ENCODE measurements at regions not wholly inside any gene's neighbourhood (a gene's known extent, or its start where the extent isn't known, plus 50 kb on each side); places are given as distances from the start of the nearest gene placed in this dataset.

DNA sequence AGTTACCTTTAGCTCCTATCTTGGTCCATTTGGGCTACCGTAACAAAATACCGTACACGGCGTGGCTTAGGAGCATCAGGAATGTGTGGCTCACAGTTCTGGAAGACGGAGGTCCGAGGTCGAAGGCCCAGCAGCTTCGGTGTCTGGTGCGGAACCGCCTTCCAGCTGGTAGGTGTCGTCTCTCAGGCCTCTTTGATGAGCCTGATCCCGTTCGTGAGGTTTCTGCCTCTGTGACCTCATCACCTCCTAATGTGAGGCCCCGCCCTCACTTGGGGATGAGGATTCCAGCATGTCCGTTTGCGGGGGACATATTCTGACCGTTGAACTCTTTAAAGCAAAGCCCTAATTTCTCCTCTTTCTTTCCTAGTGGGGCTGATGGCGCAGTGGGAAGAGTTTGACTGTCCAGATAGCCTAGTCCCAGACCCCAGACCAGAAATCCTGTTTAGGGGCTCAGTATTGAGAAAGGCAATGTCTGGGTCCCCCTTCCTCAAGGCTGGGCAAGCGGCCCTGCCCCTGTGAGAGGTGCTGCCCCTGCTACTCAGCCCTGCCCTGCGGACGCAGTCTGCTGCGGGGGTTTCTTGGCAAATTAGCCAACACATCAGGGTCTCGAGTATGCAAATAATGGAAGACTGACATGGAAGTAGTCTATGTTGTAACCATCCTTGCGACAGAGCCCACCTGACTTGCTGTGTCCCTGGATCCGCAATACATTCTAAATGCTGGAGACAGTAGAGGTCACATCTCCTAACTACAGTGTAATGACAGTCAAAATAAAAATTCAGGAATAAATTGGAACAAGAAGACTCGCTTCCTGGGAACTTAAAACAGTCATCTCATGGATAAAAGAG, 128.0 kb downstream of the ASB1 start:
- TF ChIP-seq, protein P1, sequence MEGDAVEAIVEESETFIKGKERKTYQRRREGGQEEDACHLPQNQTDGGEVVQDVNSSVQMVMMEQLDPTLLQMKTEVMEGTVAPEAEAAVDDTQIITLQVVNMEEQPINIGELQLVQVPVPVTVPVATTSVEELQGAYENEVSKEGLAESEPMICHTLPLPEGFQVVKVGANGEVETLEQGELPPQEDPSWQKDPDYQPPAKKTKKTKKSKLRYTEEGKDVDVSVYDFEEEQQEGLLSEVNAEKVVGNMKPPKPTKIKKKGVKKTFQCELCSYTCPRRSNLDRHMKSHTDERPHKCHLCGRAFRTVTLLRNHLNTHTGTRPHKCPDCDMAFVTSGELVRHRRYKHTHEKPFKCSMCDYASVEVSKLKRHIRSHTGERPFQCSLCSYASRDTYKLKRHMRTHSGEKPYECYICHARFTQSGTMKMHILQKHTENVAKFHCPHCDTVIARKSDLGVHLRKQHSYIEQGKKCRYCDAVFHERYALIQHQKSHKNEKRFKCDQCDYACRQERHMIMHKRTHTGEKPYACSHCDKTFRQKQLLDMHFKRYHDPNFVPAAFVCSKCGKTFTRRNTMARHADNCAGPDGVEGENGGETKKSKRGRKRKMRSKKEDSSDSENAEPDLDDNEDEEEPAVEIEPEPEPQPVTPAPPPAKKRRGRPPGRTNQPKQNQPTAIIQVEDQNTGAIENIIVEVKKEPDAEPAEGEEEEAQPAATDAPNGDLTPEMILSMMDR (IDR thresholded peaks at IDR 0.05) = no peak
- TF ChIP-seq POLR2A (IDR thresholded peaks at IDR 0.05) = no peak

All from uterus (tissue), 2 donors.